GM23248 (cell line): ENCODE measurements at regions not wholly inside any gene's neighbourhood (a gene's known extent, or its start where the extent isn't known, plus 50 kb on each side); places are given as distances from the start of the nearest gene placed in this dataset.

Experiments
- EZH2 ChIP-seq: fragments of 200-600 bp; sonication (generic); IDR thresholded peaks from 2 replicates; pipeline ENCODE4 v1.6.1; 2018; ENCODE audit warnings: antibody characterized with exemption, mild to moderate bottlenecking; ENCODE audit not compliant: insufficient read depth, poor library complexity, severe bottlenecking
- EZH2phosphoT487 ChIP-seq: fragments of 200-600 bp; sonication (generic); IDR thresholded peaks from 2 replicates; pipeline ENCODE4 v1.6.1; 2018; ENCODE audit warnings: antibody characterized with exemption, moderate library complexity, mild to moderate bottlenecking, low read depth; ENCODE audit not compliant: insufficient read depth

DNA sequence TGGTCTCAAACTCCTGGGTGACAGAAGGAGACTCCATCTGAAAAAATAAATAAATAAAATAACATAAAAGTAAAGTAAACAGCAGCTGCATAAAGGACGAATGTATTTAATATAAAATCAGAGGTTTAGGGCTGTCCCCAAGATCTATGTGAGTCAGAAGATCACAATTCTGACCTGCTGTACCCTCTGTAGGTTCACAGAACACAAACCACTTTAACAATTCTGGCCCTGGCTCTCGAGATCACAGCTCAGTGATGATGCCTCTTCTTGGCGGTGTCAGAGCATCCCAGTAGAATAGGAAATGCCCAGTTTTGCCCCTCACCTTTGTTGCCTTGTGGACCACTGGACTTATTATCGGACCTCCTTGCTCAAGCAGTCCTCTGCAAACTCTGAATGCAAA lies 380.9 kb downstream of the TLE1 start:
- TF ChIP-seq EZH2phosphoT487, result no peak
- TF ChIP-seq EZH2, result no peak
